ENCODE measurements at regions not wholly inside any gene's neighbourhood (a gene's known extent, or its start where the extent isn't known, plus 50 kb on each side); places are given as distances from the start of the nearest gene placed in this dataset.

DNA sequence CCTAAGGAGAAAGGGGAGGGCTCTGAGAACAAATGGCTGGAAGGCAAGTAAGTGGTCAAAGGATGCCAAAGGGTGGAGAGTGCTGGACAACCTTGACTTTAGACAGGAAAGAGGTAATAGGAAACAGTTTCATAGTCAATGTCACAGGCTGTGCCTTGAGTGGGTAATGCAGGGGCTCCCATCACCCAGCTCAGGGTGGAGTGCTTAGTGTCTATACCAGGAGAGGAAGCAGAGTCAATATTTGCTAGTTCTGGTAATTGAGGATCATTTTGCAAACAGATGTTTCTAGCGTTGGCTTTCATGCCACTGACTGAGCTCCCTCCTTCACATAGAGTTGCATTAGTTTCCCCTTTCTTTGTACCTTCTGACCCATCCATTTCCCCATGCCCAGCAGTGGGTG lies 64.6 kb upstream of the KL start:
- ATAC-seq (peak; percentile 42), DNase-seq (no peak)
- intact Hi-C loops (cut with DNase I, micrococcal nuclease), result no loop called here

- DNase-seq, result no peak
- no peak for ATAC-seq
- intact Hi-C loops (cut with DNase I, micrococcal nuclease), result no loop called here
These were observed 60.2 kb upstream of the KL start for GRCh38 chr13:32955881-32956594.

- no peak for DNase-seq
- intact Hi-C loops (cut with DNase I, micrococcal nuclease), result no loop called here
- no peak for ATAC-seq
These were observed 59.7 kb upstream of the KL start for GRCh38 chr13:32956595-32956933.

DNA sequence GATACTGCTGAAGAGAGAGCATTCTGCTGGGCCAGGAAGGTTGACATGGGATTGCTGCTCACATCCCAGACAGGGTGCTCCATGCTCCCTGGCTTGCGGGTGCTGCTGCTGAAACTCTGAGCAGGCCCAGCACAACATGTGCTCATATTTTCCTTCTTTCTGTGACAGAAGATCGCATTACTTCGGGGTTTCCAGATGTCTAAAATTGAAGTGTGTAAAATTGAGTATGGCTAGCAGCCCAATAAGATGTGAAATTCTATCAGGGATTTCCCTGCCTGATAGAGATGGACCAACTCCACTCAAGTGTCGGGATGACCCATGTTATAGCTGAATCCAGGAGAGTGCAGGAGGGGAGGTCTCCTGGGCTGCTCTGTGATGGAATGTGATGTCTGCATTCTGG lies 55.6 kb upstream of the KL start:
- intact Hi-C loops (cut with DNase I, micrococcal nuclease), result no loop called here
- no peak for ATAC-seq
- DNase-seq, result no peak

DNA sequence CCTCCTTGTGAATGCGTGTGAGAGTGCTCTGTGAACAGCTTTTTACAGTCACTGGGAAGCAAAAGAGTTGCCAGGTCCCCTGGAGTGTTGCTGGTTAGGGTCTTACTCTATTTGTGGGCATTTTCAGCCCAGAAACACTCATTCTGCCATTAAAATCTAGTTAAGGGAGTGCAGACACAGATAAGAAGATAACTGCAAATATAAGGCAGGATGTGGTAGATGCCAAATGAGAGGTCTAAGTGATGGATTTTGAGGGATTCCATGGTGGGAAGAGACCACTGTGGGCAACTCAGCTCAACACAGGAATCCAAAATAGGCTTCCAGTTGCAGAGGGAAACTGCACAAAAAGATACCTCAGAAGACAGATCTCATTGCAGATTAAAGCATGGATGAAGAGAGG lies 54.5 kb upstream of the KL start:
- ATAC-seq, result no peak

DNA sequence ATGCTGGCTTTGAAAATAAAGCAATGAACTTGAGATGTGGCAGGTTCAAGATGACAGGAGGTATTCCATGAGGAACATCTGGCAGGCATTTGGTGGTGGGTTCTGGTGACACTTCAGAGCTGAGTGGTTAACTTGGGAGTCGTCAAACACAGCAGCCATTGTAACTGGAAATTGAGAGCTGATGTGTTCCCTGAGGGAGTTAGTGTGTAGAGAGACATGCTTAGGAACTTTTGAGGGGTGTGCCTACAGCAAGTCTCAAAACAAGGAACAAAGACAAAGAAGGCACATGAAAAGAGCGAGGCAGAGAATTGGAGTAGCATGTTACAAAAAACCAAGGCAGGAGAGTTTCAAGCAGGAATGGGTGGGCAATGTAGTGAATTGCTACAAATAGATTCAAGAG lies 53.9 kb upstream of the KL start:
- DNase-seq (no peak), ATAC-seq (no peak)
- intact Hi-C loops (cut with DNase I, micrococcal nuclease), result no loop called here

More for the DNA sequence above, 54.5 kb upstream of the KL start:
- no peak for DNase-seq
- intact Hi-C loops (cut with DNase I, micrococcal nuclease), result no loop called here

- intact Hi-C loops (cut with DNase I, micrococcal nuclease), result no loop called here
- no peak for ATAC-seq
- DNase-seq, result no peak
These were observed 51.2 kb upstream of the KL start for GRCh38 chr13:32964987-32965386.

All from left colon (tissue), 2 donors.